SK-N-SH (cell line): ENCODE measurements at regions not wholly inside any gene's neighbourhood (a gene's known extent, or its start where the extent isn't known, plus 50 kb on each side); places are given as distances from the start of the nearest gene placed in this dataset.
A peak's percentile ranks its signal among the peaks of the same experiment; 100 is the strongest.

Experiments used
- CTCF ChIA-PET: fragments of 300-600, 350-600 bp; formaldehyde crosslinking; extraction: SDS; loops from one replicate; lab custom pipeline; 2021; lab: Yijun Ruan, JAX
- POLR2A ChIA-PET: fragments of 350-600 bp; sonication (Branson Sonifier 250); formaldehyde crosslinking; extraction: SDS; loops from one replicate; lab custom pipeline; 2020; ENCODE audit warnings: antibody characterized with exemption, inconsistent platforms; lab: Yijun Ruan, JAX
- DNase-seq: peaks from one replicate; pipeline ENCODE4 v3.0.0; 2012
- H2AFZ ChIP-seq: fragments of 200-600 bp; sonication (generic); 2 replicates; pipeline ENCODE4 v1.8.1; 2016; ENCODE audit warnings: antibody characterized with exemption, mild to moderate bottlenecking, low read depth
- H3F3A ChIP-seq: fragments of 200-600 bp; sonication (generic); replicated peaks from 2 replicates; pipeline ENCODE3; 2016; ENCODE audit warnings: antibody characterized with exemption, mild to moderate bottlenecking; ENCODE audit not compliant: insufficient read depth
- H3K27ac ChIP-seq, 2 experiments: fragments of 200-500 bp in 1 of 2; fragments of 200-600 bp in 1 of 2; sonication (Bioruptor generic) in 1 of 2; sonication (generic), shearing (Covaris generic) in 1 of 2; 2 replicates each; pipeline versions ENCODE4 v1.5.1 to v1.6.1; 2014 to 2016; ENCODE audit warnings: low read depth in 2 of 2, inconsistent platforms in 1 of 2, low read length in 1 of 2, mild to moderate bottlenecking in 1 of 2, mixed read lengths in 1 of 2
- H3K27me3 ChIP-seq: fragments of 200-600 bp; sonication (generic), shearing (Covaris generic); 2 replicates; pipeline ENCODE4 v1.6.1; 2016; ENCODE audit warnings: mixed run types; ENCODE audit not compliant: insufficient read depth
- H3K36me3 ChIP-seq, 2 experiments: fragments of 200-500 bp in 1 of 2; fragments of 200-600 bp in 1 of 2; sonication (Bioruptor generic) in 1 of 2; sonication (generic) in 1 of 2; replicated peaks in 1 of 2; 2 replicates each; pipeline versions ENCODE3 to v1.5.1; 2014 to 2016; ENCODE audit warnings: low read length in 1 of 2, mild to moderate bottlenecking in 1 of 2; ENCODE audit not compliant: insufficient read depth in 2 of 2, control insufficient read depth in 1 of 2
- H3K4me1 ChIP-seq, 2 experiments: fragments of 200-500 bp in 1 of 2; fragments of 200-600 bp in 1 of 2; sonication (Bioruptor generic) in 1 of 2; sonication (generic), shearing (Covaris generic) in 1 of 2; 2 replicates each; pipeline versions ENCODE4 v1.5.1 to v1.6.1; 2014 to 2016; ENCODE audit warnings: low read depth in 1 of 2, low read length in 1 of 2, mixed run types in 1 of 2; ENCODE audit not compliant: insufficient read depth in 2 of 2, control insufficient read depth in 1 of 2
- H3K4me2 ChIP-seq: fragments of 200-600 bp; sonication (generic), shearing (Covaris generic); 2 replicates; pipeline ENCODE4 v1.6.1; 2017; ENCODE audit warnings: mixed run types
- H3K4me3 ChIP-seq, 2 experiments: fragments of 200-500 bp in 1 of 2; fragments of 200-600 bp in 1 of 2; sonication (Bioruptor generic) in 1 of 2; sonication (generic), shearing (Covaris generic) in 1 of 2; 2 replicates each; pipeline versions ENCODE4 v1.5.1 to v1.8.1; 2014 to 2016; ENCODE audit warnings: low read depth in 2 of 2, inconsistent platforms in 1 of 2, low read length in 1 of 2, mild to moderate bottlenecking in 1 of 2, mixed read lengths in 1 of 2, moderate library complexity in 1 of 2
- H3K79me2 ChIP-seq: fragments of 200-600 bp; sonication (generic); 2 replicates; pipeline ENCODE4 v1.8.1; 2017; ENCODE audit warnings: mild to moderate bottlenecking; ENCODE audit not compliant: insufficient read depth
- H3K9ac ChIP-seq: fragments of 200-600 bp; sonication (generic); 2 replicates; pipeline ENCODE4 v1.6.1; 2017; ENCODE audit warnings: mixed run types
- H3K9me2 ChIP-seq: fragments of 200-600 bp; sonication (generic); 2 replicates; pipeline ENCODE4 v1.6.1; 2017; ENCODE audit warnings: mixed run types
- H3K9me3 ChIP-seq: fragments of 200-600 bp; sonication (generic); 2 replicates; pipeline ENCODE4 v1.6.1; 2017; ENCODE audit warnings: mixed run types, mild to moderate bottlenecking, moderate library complexity
- H4K20me1 ChIP-seq: fragments of 200-600 bp; sonication (generic); 2 replicates; pipeline ENCODE4 v1.6.1; 2017; ENCODE audit warnings: mild to moderate bottlenecking, mixed run types; ENCODE audit not compliant: insufficient read depth
- CHD2 ChIP-seq: fragments of 150-350 bp; IDR thresholded peaks from 2 replicates; pipeline ENCODE4 v1.6.1; 2018; ENCODE audit warnings: low read length; ENCODE audit not compliant: partially characterized antibody
- EZH2phosphoT487 ChIP-seq: fragments of 200-600 bp; sonication (generic); IDR thresholded peaks from 2 replicates; pipeline ENCODE4 v1.6.1; 2017; ENCODE audit warnings: low read depth, mixed run types, mild to moderate bottlenecking, antibody characterized with exemption, moderate library complexity, borderline replicate concordance
- FOSL2 ChIP-seq: IDR thresholded peaks from 2 replicates; pipeline ENCODE4 v1.4.0; 2012; ENCODE audit warnings: low read depth, mild to moderate bottlenecking, moderate library complexity, borderline replicate concordance
- GABPA ChIP-seq: IDR thresholded peaks from 2 replicates; pipeline ENCODE4 v1.4.0; 2012; ENCODE audit warnings: low read depth, mild to moderate bottlenecking
- GATA2 ChIP-seq: sonication (generic); formaldehyde crosslinking; IDR thresholded peaks from 2 replicates; pipeline ENCODE4 v1.5.0; 2020; ENCODE audit warnings: mild to moderate bottlenecking, missing genetic modification reagents
- MAX ChIP-seq: IDR thresholded peaks from 2 replicates; pipeline ENCODE4 v1.4.0; 2012; ENCODE audit warnings: low read depth
- MEF2A ChIP-seq: IDR thresholded peaks from 2 replicates; pipeline ENCODE4 v1.4.0; 2012; ENCODE audit warnings: low read depth, borderline replicate concordance
- MXI1 ChIP-seq: IDR thresholded peaks from 2 replicates; pipeline ENCODE4 v1.6.1; 2012; ENCODE audit warnings: mild to moderate bottlenecking, low read depth, low read length, improper control_type of control experiment
- NFIC ChIP-seq: IDR thresholded peaks from 2 replicates; pipeline ENCODE4 v1.4.0; 2012; ENCODE audit warnings: borderline replicate concordance
- NRF1 ChIP-seq: IDR thresholded peaks from 2 replicates; pipeline ENCODE4 v1.6.1; 2012; ENCODE audit warnings: low read depth, mild to moderate bottlenecking, low read length
- POLR2AphosphoS5 ChIP-seq: IDR thresholded peaks from 2 replicates; pipeline ENCODE4 v1.6.1; 2012; ENCODE audit warnings: low read depth, low read length
- RAD21 ChIP-seq: IDR thresholded peaks from 2 replicates; pipeline ENCODE4 v1.6.1; 2012; ENCODE audit warnings: mild to moderate bottlenecking, low read length
- RFX5 ChIP-seq: IDR thresholded peaks from 2 replicates; pipeline ENCODE4 v1.6.1; 2012; ENCODE audit warnings: mild to moderate bottlenecking, improper control_type of control experiment, low read length
- RXRA ChIP-seq: IDR thresholded peaks from 2 replicates; pipeline ENCODE4 v1.4.0; 2012; ENCODE audit warnings: low read depth, mild to moderate bottlenecking, borderline replicate concordance
- SMC3 ChIP-seq: IDR thresholded peaks from 2 replicates; pipeline ENCODE4 v1.6.1; 2012; ENCODE audit warnings: low read depth, low read length, improper control_type of control experiment
- TAF1 ChIP-seq: IDR thresholded peaks from 2 replicates; pipeline ENCODE4 v1.6.1; 2012; ENCODE audit warnings: low read depth, mild to moderate bottlenecking, low read length, moderate library complexity, borderline replicate concordance
- TCF12 ChIP-seq: IDR thresholded peaks from 2 replicates; pipeline ENCODE4 v1.4.0; 2012
- TEAD4 ChIP-seq: IDR thresholded peaks from 2 replicates; pipeline ENCODE4 v1.4.0; 2012; ENCODE audit warnings: mild to moderate bottlenecking, borderline replicate concordance; ENCODE audit not compliant: insufficient read depth
- USF1 ChIP-seq: IDR thresholded peaks from 2 replicates; pipeline ENCODE4 v1.4.0; 2012; ENCODE audit warnings: low read depth, borderline replicate concordance
- USF2 ChIP-seq: fragments of 150-350 bp; IDR thresholded peaks from 2 replicates; pipeline ENCODE4 v1.6.1; 2017; ENCODE audit warnings: antibody characterized with exemption, low read length, low read depth, borderline replicate concordance
- YY1 ChIP-seq: IDR thresholded peaks from 2 replicates; pipeline ENCODE4 v1.4.0; 2012; ENCODE audit warnings: low read depth, mild to moderate bottlenecking
- WGBS: methylation state at CpG from one replicate; pipeline ENCODE4 v1.1.6; 2017; ENCODE audit warnings: low lambda C conversion rate; 5-methylcytosine and 5-hydroxymethylcytosine counted together

- H3K4me1 ChIP-seq, result peaks cover 9 to 38% of the 10 kb centered on the region in 2 experiments; a peak in 3 of 4 replicates
- H4K20me1 ChIP-seq, result no peaks in the 10 kb centered on the region
- peak overlapping the region; percentile 27; the same call in 1 of the 2 replicates for H3K9ac ChIP-seq
- no peak overlapping the region; a peak in 1 of 4 replicates for H3K4me3 ChIP-seq
- H3K9me3 ChIP-seq, result no peaks in the 10 kb centered on the region
- DNase-seq, result no peak
- H3K27ac ChIP-seq, result peak overlapping the region in 1 of 2 experiments; percentile 100; a peak in 2 of 4 replicates
- ChIA-PET POLR2A (no interaction called here), CTCF (interaction anchor here (1.9 kb wide), 1 partner anchor 11 kb away, joined by 8 read pairs; no protein-coding TSS in a partner anchor)
- no peaks in the 10 kb centered on the region for H3K27me3 ChIP-seq
- H3K4me2 ChIP-seq, result no peak overlapping the region
- H3K9me2 ChIP-seq, result no peaks in the 10 kb centered on the region
- no peaks in the 10 kb centered on the region for H3K36me3 ChIP-seq
- peaks cover 35% of the 10 kb centered on the region for H3F3A ChIP-seq
- H2AFZ ChIP-seq, result peak overlapping the region; percentile 68; the same call in 1 of the 2 replicates
- no peaks in the 10 kb centered on the region for H3K79me2 ChIP-seq
- TF ChIP-seq TCF12 (peak; percentile 50; the same call in 1 of the 2 replicates), USF1 (no peak)
- WGBS, result 69% methylated on average over 4 of the region's 4 CpGs
Observed at GRCh38 chr5:98106116-98107031, 667.1 kb upstream of the RGMB start.

- ChIA-PET POLR2A (no interaction called here), CTCF (no interaction called here)
- H3K9me3 ChIP-seq, result no peaks in the 10 kb centered on the region
- H3F3A ChIP-seq, result peaks cover 35% of the 10 kb centered on the region
- WGBS, result 6% methylated on average over 1 of the region's 1 CpG
- DNase-seq, result no peak
- no peaks in the 10 kb centered on the region for H3K79me2 ChIP-seq
- peak overlapping the region; percentile 72 for H3K4me2 ChIP-seq
- H3K36me3 ChIP-seq, result no peaks in the 10 kb centered on the region
- H3K9me2 ChIP-seq, result no peaks in the 10 kb centered on the region
- peak overlapping the region; percentile 85 for H3K9ac ChIP-seq
- peak overlapping the region in 1 of 2 experiments; percentile 45; a peak in 1 of 4 replicates for H3K4me3 ChIP-seq
- H3K4me1 ChIP-seq, result peaks cover 9 to 38% of the 10 kb centered on the region in 2 experiments; a peak in 3 of 4 replicates
- H4K20me1 ChIP-seq, result no peaks in the 10 kb centered on the region
- H3K27ac ChIP-seq, result peak overlapping the region in 1 of 2 experiments; percentile 100; a peak in 3 of 4 replicates
- H3K27me3 ChIP-seq, result no peaks in the 10 kb centered on the region
- H2AFZ ChIP-seq, result no peak overlapping the region
- TF ChIP-seq CHD2 (no peak), TAF1 (no peak), YY1 (no peak), RXRA (peak; percentile 86; the same call in 1 of the 2 replicates), EZH2phosphoT487 (no peak), GABPA (no peak), MAX (peak; percentile 69), TEAD4 (peak; percentile 67; the same call in 1 of the 2 replicates), USF2 (no peak), POLR2AphosphoS5 (peak; percentile 45; the same call in 1 of the 2 replicates), SMC3 (no peak), NFIC (peak; percentile 51; the same call in 1 of the 2 replicates), TCF12 (peak; percentile 86), MXI1 (no peak), RFX5 (no peak), MEF2A (peak; percentile 72; the same call in 1 of the 2 replicates), GATA2 (CRISPR knock-in tag) (no peak), RAD21 (no peak), FOSL2 (peak; percentile 89), NRF1 (no peak)
Observed at GRCh38 chr5:98108497-98108896, 665.0 kb upstream of the RGMB start.
